CD14-positive monocyte (primary cell): ENCODE measurements at regions not wholly inside any gene's neighbourhood (a gene's known extent, or its start where the extent isn't known, plus 50 kb on each side); places are given as distances from the start of the nearest gene placed in this dataset.

Source experiments
- DNase-seq, 3 donors: peaks; one replicate each; pipeline ENCODE4 v3.0.0-alpha.2; 2011 to 2022
- H2AFZ ChIP-seq: 2 replicates; pipeline ENCODE4 v1.6.0; 2012; ENCODE audit warnings: mild to moderate bottlenecking, low read depth, low read length, inconsistent platforms; ENCODE audit not compliant: insufficient read depth, poor library complexity, severe bottlenecking
- H3K27ac ChIP-seq, 2 donors: 1 replicate in 1 of 2; 2 replicates in 1 of 2; pipeline ENCODE4 v1.5.1; 2012 to 2013; ENCODE audit warnings: low read length in 2 of 2, control low read depth in 1 of 2, inconsistent platforms in 1 of 2, low read depth in 1 of 2, mild to moderate bottlenecking in 1 of 2
- H3K27me3 ChIP-seq, 2 donors: one replicate each; pipeline versions ENCODE4 v1.6.0 to v1.6.1; 2011 to 2013; ENCODE audit warnings: low read length in 2 of 2; ENCODE audit not compliant: control insufficient read depth in 2 of 2, insufficient read depth in 2 of 2
- H3K36me3 ChIP-seq, 2 donors: replicated peaks in 1 of 2; 1 replicate in 1 of 2; 2 replicates in 1 of 2; pipeline versions ENCODE4 v1.5.1 to v1.6.1; 2012 to 2013; ENCODE audit warnings: low read length in 2 of 2, control low read depth in 1 of 2, inconsistent platforms in 1 of 2, mild to moderate bottlenecking in 1 of 2; ENCODE audit not compliant: insufficient read depth in 2 of 2, control insufficient read depth in 1 of 2
- H3K4me1 ChIP-seq, 2 donors: 1 replicate in 1 of 2; 2 replicates in 1 of 2; pipeline versions ENCODE4 v1.5.1 to v1.6.1; 2012 to 2013; ENCODE audit warnings: low read length in 2 of 2, control low read depth in 1 of 2, inconsistent platforms in 1 of 2, mild to moderate bottlenecking in 1 of 2, moderate library complexity in 1 of 2; ENCODE audit not compliant: insufficient read depth in 2 of 2, control insufficient read depth in 1 of 2
- H3K4me2 ChIP-seq: replicated peaks from 2 replicates; pipeline ENCODE3; 2012; ENCODE audit warnings: low read length, moderate library complexity, mild to moderate bottlenecking; ENCODE audit not compliant: poor library complexity, severe bottlenecking; ENCODE audit errors: extremely low read depth
- H3K4me3 ChIP-seq, 3 experiments: fragments of 200-600 bp in 1 of 3; sonication (generic) in 1 of 3; replicated peaks in 1 of 3; 1 replicate in 2 of 3; 2 replicates in 1 of 3; pipeline ENCODE4 v1.5.1; 2011 to 2013; ENCODE audit warnings: low read length in 3 of 3, mild to moderate bottlenecking in 3 of 3, control low read depth in 2 of 3, low read depth in 2 of 3, inconsistent platforms in 1 of 3, moderate library complexity in 1 of 3
- H3K79me2 ChIP-seq: 2 replicates; pipeline ENCODE4 v1.6.0; 2012; ENCODE audit warnings: mild to moderate bottlenecking, control low read depth, inconsistent platforms, low read length, moderate library complexity; ENCODE audit not compliant: insufficient read depth
- H3K9ac ChIP-seq: 2 replicates; pipeline ENCODE4 v1.6.0; 2017; ENCODE audit warnings: low read length, mild to moderate bottlenecking; ENCODE audit not compliant: insufficient read depth, poor library complexity, severe bottlenecking
- H3K9me3 ChIP-seq, 2 donors: replicated peaks in 1 of 2; 1 replicate in 1 of 2; 2 replicates in 1 of 2; pipeline versions ENCODE4 v1.5.1 to v1.6.1; 2012 to 2013; ENCODE audit warnings: low read length in 2 of 2, control low read depth in 1 of 2; ENCODE audit not compliant: control insufficient read depth in 1 of 2, insufficient read depth in 1 of 2
- H4K20me1 ChIP-seq: 2 replicates; pipeline ENCODE4 v1.6.0; 2012; ENCODE audit warnings: mild to moderate bottlenecking, low read length, control low read depth, moderate library complexity; ENCODE audit not compliant: insufficient read depth
- H3K27ac Mint-ChIP-seq, 7 donors: one replicate each; pipeline ENCODE4 v1.8.0; 2020; ENCODE audit warnings: mild to moderate bottlenecking in 7 of 7, mixed read lengths in 7 of 7, moderate library complexity in 6 of 7, inconsistent platforms in 2 of 7
- H3K27me3 Mint-ChIP-seq, 3 donors: one replicate each; pipeline ENCODE4 v1.8.0; 2021 to 2022; ENCODE audit warnings: low read depth in 3 of 3, mild to moderate bottlenecking in 3 of 3, mixed read lengths in 3 of 3, moderate library complexity in 3 of 3, inconsistent platforms in 1 of 3
- H3K36me3 Mint-ChIP-seq, 2 donors: one replicate each; pipeline ENCODE4 v1.8.0; 2020; ENCODE audit warnings: mixed read lengths in 2 of 2, inconsistent platforms in 1 of 2, mild to moderate bottlenecking in 1 of 2
- H3K4me1 Mint-ChIP-seq: one replicate; pipeline ENCODE4 v1.8.0; 2020; ENCODE audit warnings: mild to moderate bottlenecking, mixed read lengths
- H3K4me3 Mint-ChIP-seq, 2 donors: one replicate each; pipeline ENCODE4 v1.8.0; 2020; ENCODE audit warnings: mild to moderate bottlenecking in 2 of 2, mixed read lengths in 2 of 2, moderate library complexity in 1 of 2
- H3K9me3 Mint-ChIP-seq, 7 donors: one replicate each; pipeline ENCODE4 v1.8.0; 2020 to 2022; ENCODE audit warnings: mixed read lengths in 7 of 7, mild to moderate bottlenecking in 6 of 7, moderate library complexity in 6 of 7, inconsistent platforms in 2 of 7
- CTCF ChIP-seq: fragments of 200-600 bp; IDR thresholded peaks from one replicate; pipeline ENCODE4 v1.8.0; 2022; ENCODE audit warnings: antibody characterized with exemption, mild to moderate bottlenecking
- WGBS: methylation state at CpG from one replicate; pipeline ENCODE4 v1.1.5; 2013; ENCODE audit warnings: missing lambda C conversion rate; ENCODE audit not compliant: insufficient coverage; 5-methylcytosine and 5-hydroxymethylcytosine counted together
- intact Hi-C, 2 donors: fragments of 100-400 bp; cut with micrococcal nuclease; formaldehyde crosslinking; loops; one replicate each; pipeline versions ENCODE4 v1.15.0 to v1.15.1; 2023

- Histone ChIP-seq H3K36me3 (no peaks in the 10 kb centered on the region), H3K4me3 (no peak overlapping the region), H3K9ac (no peak overlapping the region), H2AFZ (no peak overlapping the region), H4K20me1 (no peaks in the 10 kb centered on the region), H3K27me3 (no peaks in the 10 kb centered on the region), H3K4me1 (no peaks in the 10 kb centered on the region), H3K9me3 (no peaks in the 10 kb centered on the region), H3K27ac (no peak overlapping the region), H3K4me2 (no peak overlapping the region), H3K79me2 (no peaks in the 10 kb centered on the region)
- intact Hi-C loops, result no loop called here
- DNase-seq, result no peak
- no CpG with 5 or more reads among the region's 3 CpGs for WGBS
- TF ChIP-seq CTCF, result no peak
- peaks cover 2% of the 10 kb centered on the region for H3K4me1 Mint-ChIP-seq
- no peak overlapping the region for H3K27ac Mint-ChIP-seq
- peaks cover 2 to 9% (median 6%) of the 10 kb centered on the region in 7 donors for H3K9me3 Mint-ChIP-seq
- no peaks in the 10 kb centered on the region for H3K36me3 Mint-ChIP-seq
- no peak overlapping the region for H3K4me3 Mint-ChIP-seq
- peaks cover 2 to 3% (median 3%) of the 10 kb centered on the region in 3 donors for H3K27me3 Mint-ChIP-seq
These were observed 634.3 kb downstream of the PTPRU start for GRCh38 chr1:29870621-29871020.

GRCh38 chr1:29869802-29870201, 633.5 kb downstream of the PTPRU start:
- H3K79me2 ChIP-seq, result no peaks in the 10 kb centered on the region
- H3K4me2 ChIP-seq, result no peak overlapping the region
- TF ChIP-seq CTCF, result no peak
- Mint-ChIP-seq H3K4me1 (no peaks in the 10 kb centered on the region), H3K27ac (no peak overlapping the region), H3K4me3 (no peak overlapping the region), H3K9me3 (peaks cover 2 to 11% (median 4%) of the 10 kb centered on the region in 7 donors), H3K36me3 (no peaks in the 10 kb centered on the region), H3K27me3 (peaks cover 2 to 3% (median 3%) of the 10 kb centered on the region in 3 donors)
- DNase-seq, result no peak
- WGBS, result no CpG with 5 or more reads among the region's 2 CpGs
- no peak overlapping the region for H3K27ac ChIP-seq
- no peak overlapping the region for H2AFZ ChIP-seq
- no peak overlapping the region for H3K4me3 ChIP-seq
- no peaks in the 10 kb centered on the region for H3K9me3 ChIP-seq
- H3K9ac ChIP-seq, result no peak overlapping the region
- H4K20me1 ChIP-seq, result no peaks in the 10 kb centered on the region
- no peaks in the 10 kb centered on the region for H3K36me3 ChIP-seq
- H3K4me1 ChIP-seq, result no peaks in the 10 kb centered on the region
- no peaks in the 10 kb centered on the region for H3K27me3 ChIP-seq
- intact Hi-C loops, result no loop called here
